PC-9 (cell line): ENCODE measurements at regions not wholly inside any gene's neighbourhood (a gene's known extent, or its start where the extent isn't known, plus 50 kb on each side); places are given as distances from the start of the nearest gene placed in this dataset.

Experiments
- BruUV-seq: library from RNA; stranded (reverse); fragments of 400-500 nt; replicated peaks from 2 replicates; lab custom pipeline; 2021; lab: Mats Ljungman, UMichigan
- CTCF ChIA-PET: fragments of 300-600 bp; sonication (Branson Sonifier 250); formaldehyde crosslinking; loops from one replicate; lab custom pipeline; 2022; ENCODE audit warnings: antibody characterized with exemption; lab: Charles Lee
- POLR2A ChIA-PET: fragments of 300-600 bp; sonication (Branson Sonifier 250); formaldehyde crosslinking; loops from one replicate; lab custom pipeline; 2022; ENCODE audit warnings: antibody characterized with exemption; ENCODE audit not compliant: unreplicated experiment; lab: Charles Lee
- DNase-seq, 2 experiments: peaks; one replicate each; pipeline versions ENCODE4 v3.0.0 to v3.0.0-alpha.2; 2015 to 2022; ENCODE audit warnings: mixed read lengths in 1 of 2
- H2AFZ ChIP-seq: fragments of 200-600 bp; sonication (generic); 2 replicates; pipeline ENCODE4 v1.8.1; 2017; ENCODE audit warnings: antibody characterized with exemption
- H3F3A ChIP-seq: fragments of 200-600 bp; sonication (generic); 2 replicates; pipeline ENCODE4 v1.8.1; 2017; ENCODE audit warnings: antibody characterized with exemption, mild to moderate bottlenecking, low read depth; ENCODE audit not compliant: insufficient read depth
- H3K27ac ChIP-seq: fragments of 200-600 bp; sonication (generic); 2 replicates; pipeline ENCODE4 v1.6.1; 2016; ENCODE audit warnings: mixed run types
- H3K27me3 ChIP-seq: fragments of 200-600 bp; sonication (generic); 2 replicates; pipeline ENCODE4 v1.6.1; 2016; ENCODE audit warnings: low read depth, mixed run types; ENCODE audit not compliant: insufficient read depth
- H3K36me3 ChIP-seq: fragments of 200-600 bp; sonication (generic); 2 replicates; pipeline ENCODE4 v1.6.1; 2016; ENCODE audit warnings: low read depth, mixed run types
- H3K4me1 ChIP-seq: fragments of 200-600 bp; sonication (generic); replicated peaks from 2 replicates; pipeline ENCODE4 v1.6.1; 2016; ENCODE audit warnings: mixed run types; ENCODE audit not compliant: insufficient read depth
- H3K4me2 ChIP-seq: fragments of 200-600 bp; sonication (generic); 2 replicates; pipeline ENCODE4 v1.6.1; 2017; ENCODE audit warnings: mixed run types
- H3K4me3 ChIP-seq: fragments of 200-600 bp; sonication (generic); 2 replicates; pipeline ENCODE4 v1.6.1; 2016; ENCODE audit warnings: mixed run types
- H3K79me2 ChIP-seq: fragments of 200-600 bp; sonication (generic); 2 replicates; pipeline ENCODE4 v1.6.1; 2017; ENCODE audit warnings: low read depth, mixed run types
- H3K9me2 ChIP-seq: fragments of 200-600 bp; sonication (generic); 2 replicates; pipeline ENCODE4 v1.8.1; 2017; ENCODE audit warnings: mild to moderate bottlenecking; ENCODE audit not compliant: insufficient read depth
- H3K9me3 ChIP-seq: fragments of 200-600 bp; sonication (generic); 2 replicates; pipeline ENCODE4 v1.8.1; 2016; ENCODE audit warnings: low read depth; ENCODE audit not compliant: insufficient read depth
- H4K20me1 ChIP-seq: fragments of 200-600 bp; sonication (generic); 2 replicates; pipeline ENCODE4 v1.8.1; 2017; ENCODE audit not compliant: insufficient read depth
- CTCF ChIP-seq: fragments of 200-600 bp; sonication (generic); conservative IDR thresholded peaks from 2 replicates; pipeline ENCODE4 v1.6.1; 2017; ENCODE audit warnings: mixed run types, antibody characterized with exemption, mild to moderate bottlenecking, moderate library complexity
- EZH2 ChIP-seq: fragments of 200-600 bp; sonication (generic); IDR thresholded peaks from 2 replicates; pipeline ENCODE4 v1.8.0; 2017; ENCODE audit warnings: antibody characterized with exemption, low read depth
- intact Hi-C: fragments of 100-400 bp; cut with micrococcal nuclease; formaldehyde crosslinking; loops from one replicate; pipeline ENCODE4 v1.10.0; 2022; ENCODE audit not compliant: unreplicated experiment

GRCh38 chr15:25059698-25060471 lies 105.1 kb downstream of the SNRPN start:
- Histone ChIP-seq H3K4me2 (no peak overlapping the region), H3K9me2 (no peaks in the 10 kb centered on the region), H3K36me3 (no peaks in the 10 kb centered on the region), H3K9me3 (0 out of 2 replicates have a peak, but pooled peaks cover 3% of the 10 kb centered on the region), H3K27me3 (no peaks in the 10 kb centered on the region), H3F3A (no peaks in the 10 kb centered on the region), H2AFZ (no peak overlapping the region), H3K27ac (no peak overlapping the region), H4K20me1 (no peaks in the 10 kb centered on the region), H3K79me2 (no peaks in the 10 kb centered on the region), H3K4me1 (no peaks in the 10 kb centered on the region), H3K4me3 (no peak overlapping the region)
- intact Hi-C loops = no loop called here
- POLR2A ChIA-PET = no interaction called here
- CTCF ChIA-PET = no interaction called here
- TF ChIP-seq EZH2 (no peak), CTCF (no peak)
- BruUV-seq = no TSS peak
- no peak for DNase-seq

DNA sequence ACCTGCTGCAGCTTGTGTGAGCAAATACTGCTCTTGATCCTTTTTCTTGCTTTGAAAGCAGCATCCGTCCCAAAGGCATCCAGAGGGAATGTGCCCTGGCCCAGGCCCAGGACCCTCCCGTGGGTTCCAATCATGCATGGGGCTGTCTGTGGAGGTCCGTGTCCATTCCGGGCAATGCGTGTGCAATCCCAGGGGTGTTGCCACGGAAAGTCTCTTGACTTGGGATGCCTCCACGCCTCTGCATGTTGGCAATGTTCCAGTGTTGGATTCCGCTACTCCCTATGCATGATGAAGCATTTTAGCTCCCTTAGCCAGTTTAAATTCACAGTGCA lies 105.7 kb downstream of the SNRPN start:
- Histone ChIP-seq H3K9me3 (0 out of 2 replicates have a peak, but pooled peaks cover 3% of the 10 kb centered on the region), H3K4me1 (no peaks in the 10 kb centered on the region), H3K36me3 (no peaks in the 10 kb centered on the region), H2AFZ (no peak overlapping the region), H3F3A (no peaks in the 10 kb centered on the region), H3K79me2 (no peaks in the 10 kb centered on the region), H4K20me1 (no peaks in the 10 kb centered on the region), H3K27ac (no peak overlapping the region), H3K27me3 (no peaks in the 10 kb centered on the region), H3K4me2 (no peak overlapping the region), H3K4me3 (no peak overlapping the region), H3K9me2 (no peaks in the 10 kb centered on the region)
- DNase-seq = no peak
- CTCF ChIA-PET = no interaction called here
- TF ChIP-seq CTCF = no peak
- TF ChIP-seq EZH2 = no peak
- no TSS peak for BruUV-seq
- intact Hi-C loops = no loop called here
- POLR2A ChIA-PET = no interaction called here

- Histone ChIP-seq H3K36me3 (no peaks in the 10 kb centered on the region), H3F3A (no peaks in the 10 kb centered on the region), H3K27ac (no peak overlapping the region), H3K9me3 (0 out of 2 replicates have a peak, but pooled peaks cover 3% of the 10 kb centered on the region), H3K79me2 (no peaks in the 10 kb centered on the region), H3K4me2 (no peak overlapping the region), H4K20me1 (no peaks in the 10 kb centered on the region), H3K4me1 (no peaks in the 10 kb centered on the region), H2AFZ (no peak overlapping the region), H3K9me2 (no peaks in the 10 kb centered on the region), H3K4me3 (no peak overlapping the region), H3K27me3 (no peaks in the 10 kb centered on the region)
- BruUV-seq = no TSS peak
- DNase-seq = no peak
- POLR2A ChIA-PET = no interaction called here
- TF ChIP-seq EZH2 = no peak
- no peak for TF ChIP-seq CTCF
- intact Hi-C loops = no loop called here
- CTCF ChIA-PET = no interaction called here
Observed at GRCh38 chr15:25060996-25061620, 106.3 kb downstream of the SNRPN start.
